COLO668 (cell line): ENCODE measurements at regions not wholly inside any gene's neighbourhood (a gene's known extent, or its start where the extent isn't known, plus 50 kb on each side); places are given as distances from the start of the nearest gene placed in this dataset.
"Not testable (repeated sequence)": the region's sequence is repeated elsewhere in the genome, so short reads cannot be mapped to it uniquely, and the experiment has no call there.

Experiments used
- DNase-seq: peaks from one replicate; lab custom pipeline; 2025; ENCODE audit not compliant: unreplicated experiment; lab: John Stamatoyannopoulos, UW

DNA sequence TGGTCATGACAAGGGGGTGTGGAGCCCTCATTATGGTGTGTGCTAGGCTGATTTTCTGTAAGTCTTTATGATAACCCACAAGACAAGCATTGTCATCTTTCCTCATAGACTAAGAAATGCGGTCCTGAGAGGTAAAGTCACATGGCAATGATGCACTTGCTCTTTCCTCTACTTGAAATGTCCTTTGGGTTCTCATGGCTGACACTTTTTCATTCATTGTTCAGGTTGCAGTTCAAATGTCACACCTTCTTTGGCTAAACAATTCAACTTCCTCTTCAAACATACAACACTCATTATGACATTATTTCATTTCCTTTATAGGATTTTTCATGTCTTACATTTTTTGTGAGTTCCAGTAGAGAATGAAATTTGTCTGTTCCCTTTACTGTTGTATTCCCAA, 323.6 kb upstream of the PRR16 start:
- no peak for DNase-seq

DNA sequence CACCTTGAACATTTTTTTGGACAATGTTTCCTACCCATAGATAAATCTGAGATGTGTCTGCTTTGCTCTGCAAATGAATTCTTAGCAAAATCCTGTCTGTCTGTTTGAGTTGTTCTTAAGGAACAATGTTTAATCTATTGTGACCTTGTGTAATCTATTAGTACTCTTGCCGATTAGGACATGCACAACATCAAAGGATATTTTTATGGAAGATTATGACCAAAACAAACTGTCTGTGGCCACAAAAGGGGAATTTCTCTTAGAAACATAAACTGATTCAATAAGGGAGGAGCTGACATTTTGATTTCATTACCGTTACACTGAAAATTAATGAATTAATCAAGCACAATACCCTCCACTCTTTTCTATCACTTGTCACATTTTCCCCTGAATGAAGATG, 323.0 kb upstream of the PRR16 start:
- no peak for DNase-seq

DNA sequence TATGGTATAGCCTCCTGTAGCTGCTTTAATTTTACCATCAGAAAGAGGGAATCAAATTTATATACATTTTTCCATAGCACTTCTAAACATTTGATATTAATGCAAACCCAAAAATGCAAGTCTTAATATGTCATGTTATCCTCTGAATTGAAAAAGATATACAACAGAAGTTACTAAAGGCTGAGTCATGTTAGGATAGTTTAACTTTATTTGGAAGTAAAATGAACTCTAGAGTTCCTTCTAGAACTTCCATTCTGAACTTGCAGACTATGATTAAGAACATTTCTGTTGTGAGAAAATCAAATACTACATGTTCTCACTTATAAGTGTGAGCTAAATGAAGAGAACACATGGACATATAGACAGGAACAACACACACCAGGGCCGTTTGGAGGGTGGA, 317.3 kb upstream of the PRR16 start:
- no peak for DNase-seq

DNA sequence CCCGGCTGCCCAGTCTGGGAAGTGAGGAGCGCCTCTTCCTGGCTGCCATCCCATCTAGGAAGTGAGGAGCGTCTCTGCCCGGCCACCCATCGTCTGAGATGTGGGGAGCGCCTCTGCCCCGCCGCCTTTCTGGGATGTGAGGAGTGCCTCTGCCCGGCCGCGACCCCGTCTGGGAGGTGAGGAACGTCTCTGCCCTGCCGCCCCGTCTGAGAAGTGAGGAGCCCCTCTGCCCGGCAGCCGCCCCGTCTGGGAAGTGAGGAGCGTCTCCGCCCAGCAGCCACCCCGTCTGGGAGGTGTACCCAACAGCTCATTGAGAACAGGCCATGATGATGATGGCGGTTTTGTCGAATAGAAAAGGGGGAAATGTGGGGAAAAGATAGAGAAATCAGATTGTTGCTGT, 316.2 kb upstream of the PRR16 start:
- DNase-seq: not testable (repeated sequence)

DNA sequence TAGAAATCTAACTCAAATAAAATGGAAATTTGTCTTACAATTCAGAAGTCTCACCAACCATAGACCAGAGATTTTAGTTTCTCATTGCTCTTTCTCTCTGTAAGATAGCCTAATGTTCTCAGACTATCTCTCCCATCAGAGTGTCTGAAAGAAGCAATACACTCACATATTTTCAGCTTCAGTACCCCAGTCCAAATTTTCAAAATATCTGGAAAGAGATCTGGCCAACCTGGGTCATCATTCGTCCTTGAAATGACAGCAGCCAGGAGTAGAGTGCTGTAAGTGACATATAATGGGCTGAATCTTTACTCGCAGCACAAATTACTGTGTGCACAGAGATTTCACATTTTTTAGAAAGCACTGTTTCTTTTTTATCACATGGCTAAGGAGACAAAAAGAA, 313.3 kb upstream of the PRR16 start:
- no peak for DNase-seq

DNA sequence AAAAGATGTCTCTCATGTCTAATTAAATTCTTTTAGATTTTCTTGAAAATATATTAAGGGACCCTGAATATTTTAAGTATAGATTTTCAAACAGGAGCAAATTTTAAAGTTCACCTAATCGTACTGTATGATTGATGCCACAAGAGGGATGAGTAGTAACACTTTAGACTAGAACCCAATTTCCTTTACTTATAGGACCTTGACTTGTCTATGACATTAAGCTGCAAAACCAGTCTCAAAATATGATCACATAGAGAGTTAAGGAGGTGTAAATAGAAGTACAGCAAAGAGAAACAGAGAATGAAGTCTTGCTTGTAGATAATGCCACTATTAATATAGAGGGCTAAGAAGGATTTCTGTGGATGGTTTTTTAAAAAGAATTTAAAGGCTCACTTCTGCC, 312.9 kb upstream of the PRR16 start:
- no peak for DNase-seq

DNA sequence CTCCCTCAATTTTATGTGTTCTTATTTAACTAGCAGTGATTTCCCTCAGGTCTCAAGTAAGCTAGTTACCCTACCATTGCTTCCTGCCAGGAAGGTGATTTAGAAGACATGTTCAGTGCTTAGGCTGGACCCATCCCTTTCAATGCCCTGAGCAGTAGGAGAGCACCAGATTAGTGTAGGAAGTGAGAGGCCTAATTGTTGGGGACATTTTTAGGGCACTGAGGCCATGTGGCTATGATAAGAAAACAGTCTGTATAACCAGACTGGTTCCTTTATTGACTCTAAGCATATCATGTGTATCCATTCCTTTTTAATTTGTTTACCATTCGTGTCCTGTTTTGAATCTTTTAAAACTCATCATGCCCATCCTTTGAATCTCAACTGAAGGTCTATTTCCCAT, 312.3 kb upstream of the PRR16 start:
- DNase-seq: no peak

DNA sequence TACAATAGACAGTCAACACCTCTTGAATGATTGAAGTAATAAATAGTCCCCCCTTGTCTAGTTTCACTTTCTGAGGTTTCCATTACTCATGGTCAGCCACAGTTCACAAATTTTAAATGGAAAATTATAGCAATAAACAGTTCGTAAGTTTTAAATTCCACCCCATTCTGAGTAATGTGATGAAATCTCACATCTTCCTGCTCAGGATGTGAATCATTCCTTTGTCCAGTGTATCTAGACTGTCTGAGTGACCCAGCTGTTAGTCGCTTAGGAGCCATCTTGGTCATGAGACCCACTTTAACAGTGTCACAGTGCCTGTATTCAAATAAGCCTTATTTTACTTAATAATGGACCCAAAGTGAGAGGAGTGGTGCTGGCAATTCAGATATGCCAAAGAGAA, 311.6 kb upstream of the PRR16 start:
- DNase-seq: no peak

DNA sequence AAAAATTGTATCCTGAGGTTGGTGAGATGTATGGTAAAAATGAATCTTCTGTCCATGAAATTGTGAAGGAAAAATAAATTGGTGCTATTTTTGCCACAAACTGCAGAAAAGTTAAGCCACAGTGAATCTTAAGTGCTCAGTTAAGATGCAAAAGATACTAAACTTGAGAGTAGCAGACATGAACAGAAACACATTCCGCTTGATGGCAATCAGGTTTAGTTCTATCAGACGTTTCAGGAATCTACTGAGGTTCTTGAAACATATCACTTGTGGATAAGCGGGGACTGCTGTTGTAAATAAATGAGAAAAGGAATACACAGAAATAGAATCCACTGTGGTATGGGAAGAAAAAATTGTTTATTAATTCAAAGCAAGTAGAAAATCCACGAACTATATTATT, 311.2 kb upstream of the PRR16 start:
- DNase-seq: no peak

DNA sequence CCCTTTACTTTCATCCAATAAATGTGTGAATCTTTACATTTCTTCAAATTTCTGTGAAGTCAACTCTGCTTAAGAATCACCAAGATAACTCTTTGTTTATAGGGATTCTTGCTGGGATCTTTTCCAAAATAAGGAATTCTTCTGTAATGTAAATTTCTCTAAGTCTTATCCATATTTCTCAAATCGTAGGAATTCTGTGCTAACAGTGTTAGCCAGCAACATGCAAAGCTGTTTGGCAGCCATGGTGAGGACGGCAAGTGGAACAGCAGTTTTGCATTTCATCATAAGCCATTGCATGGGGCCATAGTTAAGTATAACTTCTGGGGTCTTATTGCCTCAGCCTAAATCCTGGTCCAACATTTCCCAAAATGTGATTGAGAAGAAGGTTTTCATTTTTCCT, 310.5 kb upstream of the PRR16 start:
- DNase-seq: no peak

DNA sequence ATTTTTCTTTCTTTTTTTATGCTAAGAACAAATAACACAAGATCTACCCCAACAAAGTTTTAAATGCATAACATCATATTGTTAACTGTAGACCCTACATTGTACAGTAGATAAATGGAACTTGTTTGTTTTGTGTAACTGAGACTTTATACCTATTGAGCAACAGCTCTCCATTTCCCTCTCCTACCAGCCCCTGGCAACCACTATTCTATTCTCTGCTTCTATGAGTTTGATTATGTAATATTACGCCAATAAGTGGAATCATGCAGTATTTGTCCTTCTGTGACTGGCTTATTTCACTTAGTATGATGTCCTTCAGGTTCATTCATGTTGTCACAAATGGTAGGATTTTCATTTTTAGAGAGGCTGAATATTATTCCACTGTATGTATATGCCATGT, 308.2 kb upstream of the PRR16 start:
- no peak for DNase-seq

DNA sequence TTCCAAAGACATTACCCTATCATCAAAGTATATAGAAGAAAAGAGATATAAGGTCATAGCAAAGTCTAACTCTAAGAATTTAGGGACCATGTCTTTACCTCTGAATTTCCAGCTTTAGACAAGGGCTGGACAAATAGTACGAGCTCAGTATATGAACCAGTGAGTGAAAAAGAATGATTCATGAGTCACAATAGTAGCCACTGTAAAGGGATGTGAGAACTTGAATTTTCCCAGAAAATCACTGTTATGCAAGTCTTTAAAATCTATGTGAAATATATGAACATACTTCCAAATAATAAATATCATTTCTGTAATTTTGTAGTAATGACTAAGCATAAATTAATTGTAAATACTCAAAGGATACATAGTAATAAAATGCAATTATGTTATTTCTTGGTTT, 305.9 kb upstream of the PRR16 start:
- no peak for DNase-seq

DNA sequence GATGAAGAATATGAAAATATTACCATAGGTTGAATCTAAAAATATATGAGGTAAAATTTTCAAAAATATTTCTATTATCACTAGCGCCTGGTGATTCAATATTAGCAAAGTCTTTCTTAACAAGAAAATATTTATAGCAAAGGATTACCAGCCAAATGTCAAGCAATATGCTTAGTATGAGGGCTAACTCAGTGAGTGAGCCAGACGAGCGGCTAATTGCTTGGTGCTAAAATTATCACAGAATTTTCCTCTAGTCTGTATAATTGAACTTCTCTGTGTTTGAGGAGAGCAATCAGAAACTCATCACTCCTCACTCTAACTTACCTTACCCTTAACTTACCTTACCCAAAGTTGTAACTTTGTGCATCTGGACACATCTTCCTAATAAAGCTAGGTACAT, 304.9 kb upstream of the PRR16 start:
- no peak for DNase-seq

DNA sequence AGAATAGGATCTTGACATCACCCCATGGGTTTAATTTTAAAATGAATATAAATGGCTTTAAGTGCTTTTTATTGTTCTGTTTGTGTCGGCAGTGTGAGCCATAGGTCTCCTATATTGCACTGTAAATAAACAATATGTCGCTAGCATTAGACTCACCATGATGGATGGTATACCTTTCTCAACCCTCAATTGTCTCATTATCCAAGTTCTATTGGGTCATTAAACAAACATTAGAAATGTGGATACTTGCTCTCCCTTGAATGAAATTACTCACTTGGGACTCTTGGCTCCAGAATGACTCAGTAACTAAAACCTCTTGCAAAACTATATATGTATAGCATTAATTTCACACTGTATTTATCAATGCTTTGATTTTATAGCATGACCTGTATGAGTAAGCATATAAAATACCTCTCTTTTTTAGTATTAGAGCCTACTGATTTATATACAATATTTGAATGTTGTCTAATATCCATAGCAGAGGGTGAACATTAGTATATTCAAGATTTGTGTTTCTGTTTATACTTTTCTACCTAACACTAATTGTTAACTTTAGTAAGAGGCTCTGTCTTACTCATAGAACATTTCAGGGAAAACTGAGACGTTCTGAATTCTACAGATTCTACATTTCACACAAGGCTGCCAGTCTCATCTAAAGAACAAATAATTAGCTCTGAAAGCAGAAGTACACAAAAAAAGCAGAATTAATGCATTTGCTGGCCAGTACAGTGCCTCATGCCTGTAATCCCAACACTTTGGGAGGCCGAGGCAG, 303.8 kb upstream of the PRR16 start:
- no peak for DNase-seq

DNA sequence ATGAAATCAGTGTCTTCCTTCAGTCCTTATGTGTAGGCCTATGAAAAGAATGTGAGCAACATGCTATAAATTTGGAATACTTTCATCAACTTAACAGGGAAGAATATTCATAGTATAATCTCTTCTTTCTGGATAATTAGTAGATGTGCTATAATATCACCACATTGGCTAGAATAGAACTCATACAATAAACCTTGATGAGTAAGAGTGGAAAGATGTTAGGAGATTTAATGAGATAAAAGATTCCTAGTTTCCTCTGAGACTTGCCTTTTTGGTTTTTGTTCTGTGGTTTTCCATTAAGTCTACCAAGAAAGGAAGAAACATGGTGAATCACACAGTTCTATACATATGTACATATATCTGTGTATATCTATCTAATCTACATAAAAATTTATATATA, 301.8 kb upstream of the PRR16 start:
- no peak for DNase-seq

DNA sequence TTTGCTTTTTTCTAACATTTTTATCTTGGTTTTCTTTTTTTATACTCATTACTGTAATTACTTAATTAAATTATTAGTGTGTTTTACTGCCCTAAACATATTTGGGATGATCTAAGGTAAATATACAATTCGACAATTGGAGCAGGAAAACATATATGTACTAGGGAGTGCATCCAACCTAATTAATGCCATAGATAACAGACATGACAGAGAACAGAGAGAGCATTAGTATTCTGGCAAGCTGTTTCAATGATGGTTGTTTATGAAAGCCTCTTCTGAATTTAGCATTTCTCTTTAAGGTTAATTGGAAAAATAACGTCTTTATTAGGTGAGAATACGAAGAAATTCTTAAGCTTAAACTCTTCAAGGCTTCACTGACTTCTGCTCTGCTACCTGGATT, 300.1 kb upstream of the PRR16 start:
- no peak for DNase-seq

DNA sequence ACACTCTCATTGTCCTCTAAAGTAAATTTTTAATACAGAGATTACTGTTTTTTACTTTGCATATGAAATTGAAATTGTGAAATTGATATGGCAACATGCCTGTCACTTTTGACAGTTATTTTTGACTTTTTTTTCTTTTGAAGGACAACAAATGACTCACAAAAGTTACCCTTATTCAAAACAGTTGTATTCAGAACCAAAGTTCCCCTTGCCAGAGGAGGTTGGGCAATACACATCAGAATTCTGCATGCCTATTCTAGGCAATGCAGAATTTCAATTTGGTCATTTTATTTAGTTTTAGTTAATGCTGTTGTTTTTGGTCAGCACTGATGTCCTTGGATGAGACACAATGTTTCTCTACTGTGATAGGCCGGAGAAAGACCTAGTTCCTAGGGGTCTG, 299.1 kb upstream of the PRR16 start:
- no peak for DNase-seq

DNA sequence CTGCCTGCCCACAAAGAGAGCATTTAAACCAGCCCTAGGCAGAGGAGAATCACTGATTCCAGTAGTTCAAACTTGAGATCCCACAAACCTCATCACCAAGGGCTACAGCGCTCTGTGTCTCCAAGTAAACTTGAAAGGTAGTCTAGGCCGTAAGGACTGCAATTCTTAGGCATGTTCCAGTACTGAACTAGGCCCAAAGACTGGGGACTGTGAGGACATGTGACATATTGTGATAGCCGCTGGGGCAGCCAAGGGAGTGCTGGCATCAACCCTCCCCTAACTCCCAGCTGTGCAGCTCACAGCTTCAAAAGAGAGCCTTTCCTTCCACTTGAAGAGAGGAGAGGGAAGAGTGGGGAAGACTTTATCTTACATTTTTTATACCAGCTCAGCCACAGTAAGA, 291.0 kb upstream of the PRR16 start:
- DNase-seq: no peak

DNA sequence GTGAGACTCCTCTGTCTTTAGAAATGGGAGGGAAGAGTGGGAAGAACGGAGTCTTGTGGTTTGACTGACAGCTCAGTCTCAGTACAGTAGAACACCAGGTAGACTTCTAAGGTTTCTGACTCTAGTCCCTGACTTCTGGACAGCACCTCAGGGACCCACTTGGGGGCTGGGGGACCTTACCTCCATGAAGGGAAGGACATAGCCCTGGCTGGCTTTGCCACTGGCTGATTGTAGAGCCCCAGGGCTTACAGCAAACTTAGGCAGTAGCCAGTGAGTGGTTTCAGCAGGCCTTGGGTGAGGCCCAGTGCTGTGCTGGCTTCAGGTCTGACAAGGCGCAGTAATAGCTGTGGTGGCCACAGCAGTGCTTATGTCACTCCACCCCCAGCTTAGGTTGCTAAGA, 290.0 kb upstream of the PRR16 start:
- no peak for DNase-seq

DNA sequence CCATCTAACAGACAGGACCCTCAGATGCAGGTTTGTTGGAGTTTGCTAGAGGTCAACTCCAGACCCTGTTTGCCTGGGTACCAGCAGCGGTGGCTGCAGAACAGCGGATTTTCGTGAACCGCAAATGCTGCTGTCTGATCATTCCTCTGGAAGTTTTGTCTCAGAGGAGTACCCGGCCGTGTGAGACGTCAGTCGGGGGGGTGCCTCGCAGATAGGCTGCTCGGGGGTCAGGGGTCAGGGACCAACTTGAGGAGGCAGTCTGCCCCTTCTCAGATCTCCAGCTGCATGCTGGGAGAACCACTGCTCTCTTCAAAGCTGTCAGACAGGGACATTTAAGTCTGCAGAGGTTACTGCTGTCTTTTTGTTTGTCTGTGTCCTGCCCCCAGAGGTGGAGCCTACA, 282.9 kb upstream of the PRR16 start:
- not testable (repeated sequence) for DNase-seq

DNA sequence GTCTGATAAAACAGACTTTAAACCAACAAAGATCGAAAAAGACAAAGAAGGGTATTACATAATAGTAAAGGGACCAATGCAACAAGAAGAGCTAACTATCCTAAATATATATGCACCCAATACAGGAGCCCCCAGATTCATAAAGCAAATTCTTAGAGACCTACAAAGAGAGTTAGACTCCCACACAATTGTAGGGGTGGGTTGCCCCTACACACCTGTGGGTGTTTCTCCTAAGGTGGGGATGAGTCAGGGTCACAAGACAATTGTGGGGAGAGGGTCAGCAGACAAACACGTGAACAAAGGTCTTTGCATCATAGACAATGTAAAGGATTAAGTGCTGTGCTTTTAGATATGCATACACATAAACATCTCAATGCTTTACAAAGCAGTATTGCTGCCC, 269.4 kb upstream of the PRR16 start:
- not testable (repeated sequence) for DNase-seq

DNA sequence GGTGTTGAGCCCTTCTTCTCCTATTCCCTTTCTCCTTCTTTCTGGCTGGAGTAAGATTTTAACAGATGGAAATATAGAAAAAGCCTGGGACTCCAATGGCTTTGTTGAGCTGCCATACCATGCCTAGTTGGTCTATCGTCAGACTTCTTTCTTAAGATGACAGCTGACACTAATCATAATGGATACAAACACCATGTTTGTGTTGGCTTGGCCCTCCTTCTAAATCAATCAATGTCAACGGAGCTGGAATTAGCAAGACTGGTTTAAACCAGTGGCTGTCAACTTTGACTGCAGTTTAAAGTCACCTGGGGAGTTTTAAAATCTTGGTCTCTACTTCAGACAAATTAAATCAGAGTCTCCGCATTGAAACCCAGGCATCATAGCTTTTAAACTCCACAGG, 264.5 kb upstream of the PRR16 start:
- no peak for DNase-seq

DNA sequence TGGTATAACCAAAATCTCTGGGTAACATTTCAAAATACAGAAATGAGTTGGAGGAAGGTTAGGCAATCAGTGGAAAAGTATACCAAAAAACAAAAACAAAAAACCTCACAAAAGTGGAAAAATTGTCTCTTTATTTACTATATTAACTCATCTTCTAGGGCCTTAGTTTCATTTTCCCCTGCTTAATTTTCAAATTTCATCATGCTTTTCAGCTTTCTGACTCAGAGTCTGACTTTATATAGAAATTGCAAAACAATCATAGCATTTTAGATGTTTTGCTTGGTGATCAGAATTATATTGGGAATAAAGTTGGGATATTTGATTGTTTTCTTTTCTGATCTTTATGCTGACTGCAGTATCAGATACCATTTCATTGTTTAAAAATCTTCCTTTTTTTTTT, 257.0 kb upstream of the PRR16 start:
- no peak for DNase-seq

DNA sequence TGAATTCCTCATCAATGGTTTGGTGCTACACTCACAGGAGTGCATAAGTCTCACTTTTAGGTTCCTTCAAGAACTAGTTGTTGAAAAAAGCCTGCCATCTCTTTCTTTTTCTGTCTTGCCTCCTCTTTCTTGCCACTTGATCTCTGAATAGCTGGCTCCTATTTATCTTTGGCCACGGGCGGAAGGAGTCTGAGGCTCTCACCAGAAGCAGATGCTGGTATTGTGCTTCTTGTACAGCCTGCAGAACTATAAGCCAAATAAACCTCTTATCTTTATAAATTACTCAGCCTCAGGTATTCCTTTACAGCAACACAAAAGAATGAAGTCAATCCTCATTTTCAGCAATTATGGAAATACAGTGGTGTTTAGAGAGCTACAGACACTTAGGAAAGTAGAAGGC, 247.1 kb upstream of the PRR16 start:
- DNase-seq: no peak
